Mesothelial cell of epicardium (in vitro differentiated cells): ENCODE measurements at regions not wholly inside any gene's neighbourhood (a gene's known extent, or its start where the extent isn't known, plus 50 kb on each side); places are given as distances from the start of the nearest gene placed in this dataset.
"Not testable (repeated sequence)": the region's sequence is repeated elsewhere in the genome, so short reads cannot be mapped to it uniquely, and the experiment has no call there.

Experiments used
- DNase-seq, 2 experiments: peaks; one replicate each; pipeline ENCODE4 v3.0.0; 2021; ENCODE audit warnings: low spot score in 2 of 2; ENCODE audit not compliant: unreplicated experiment in 2 of 2
- H3K27ac Mint-ChIP-seq: 2 replicates; pipeline ENCODE4 v1.8.0; 2021; ENCODE audit warnings: mixed read lengths
- H3K27me3 Mint-ChIP-seq: 2 replicates; pipeline ENCODE4 v1.8.0; 2021; ENCODE audit warnings: low read depth, mixed read lengths
- H3K36me3 Mint-ChIP-seq: 2 replicates; pipeline ENCODE4 v1.8.0; 2021; ENCODE audit warnings: mixed read lengths
- H3K4me1 Mint-ChIP-seq: 2 replicates; pipeline ENCODE4 v1.8.0; 2021; ENCODE audit warnings: mixed read lengths
- H3K4me3 Mint-ChIP-seq: 2 replicates; pipeline ENCODE4 v1.8.0; 2021; ENCODE audit warnings: mild to moderate bottlenecking, moderate library complexity, mixed read lengths
- H3K9me3 Mint-ChIP-seq: 2 replicates; pipeline ENCODE4 v1.8.0; 2021; ENCODE audit warnings: mixed read lengths
- TF ChIP-seq, protein P1 (sequence below): fragments of 200-600 bp; sonication (generic); IDR thresholded peaks from one replicate; pipeline ENCODE4 v1.5.0; 2021; ENCODE audit warnings: antibody characterized with exemption; ENCODE audit not compliant: unreplicated experiment

DNA sequence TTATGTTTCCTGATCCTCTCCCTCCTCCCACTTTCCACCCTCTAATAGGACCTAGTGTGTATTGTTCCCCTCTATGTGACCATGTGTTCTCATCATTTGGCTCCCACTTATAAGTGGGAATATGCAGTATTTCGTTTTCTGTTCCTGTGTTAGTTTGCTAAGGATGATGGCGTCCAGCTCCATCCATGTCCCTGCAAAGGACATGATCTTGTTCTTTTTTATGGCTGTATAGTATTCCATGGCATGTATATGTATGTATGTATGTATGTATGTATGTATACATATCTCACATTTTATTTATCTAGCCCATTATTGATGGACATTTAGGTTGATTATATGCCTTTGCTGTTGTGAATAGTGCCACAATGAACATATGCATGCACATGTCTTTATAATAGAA lies 188.7 kb downstream of the RFPL4B start:
- TF ChIP-seq, protein P1, sequence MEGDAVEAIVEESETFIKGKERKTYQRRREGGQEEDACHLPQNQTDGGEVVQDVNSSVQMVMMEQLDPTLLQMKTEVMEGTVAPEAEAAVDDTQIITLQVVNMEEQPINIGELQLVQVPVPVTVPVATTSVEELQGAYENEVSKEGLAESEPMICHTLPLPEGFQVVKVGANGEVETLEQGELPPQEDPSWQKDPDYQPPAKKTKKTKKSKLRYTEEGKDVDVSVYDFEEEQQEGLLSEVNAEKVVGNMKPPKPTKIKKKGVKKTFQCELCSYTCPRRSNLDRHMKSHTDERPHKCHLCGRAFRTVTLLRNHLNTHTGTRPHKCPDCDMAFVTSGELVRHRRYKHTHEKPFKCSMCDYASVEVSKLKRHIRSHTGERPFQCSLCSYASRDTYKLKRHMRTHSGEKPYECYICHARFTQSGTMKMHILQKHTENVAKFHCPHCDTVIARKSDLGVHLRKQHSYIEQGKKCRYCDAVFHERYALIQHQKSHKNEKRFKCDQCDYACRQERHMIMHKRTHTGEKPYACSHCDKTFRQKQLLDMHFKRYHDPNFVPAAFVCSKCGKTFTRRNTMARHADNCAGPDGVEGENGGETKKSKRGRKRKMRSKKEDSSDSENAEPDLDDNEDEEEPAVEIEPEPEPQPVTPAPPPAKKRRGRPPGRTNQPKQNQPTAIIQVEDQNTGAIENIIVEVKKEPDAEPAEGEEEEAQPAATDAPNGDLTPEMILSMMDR, result no peak
- Mint-ChIP-seq H3K9me3 (peaks cover 13% of the 10 kb centered on the region), H3K27me3 (no peaks in the 10 kb centered on the region), H3K27ac (no peak overlapping the region), H3K36me3 (peaks cover 8% of the 10 kb centered on the region), H3K4me1 (peaks cover 2% of the 10 kb centered on the region), H3K4me3 (no peak overlapping the region)
- DNase-seq, result no peak

DNA sequence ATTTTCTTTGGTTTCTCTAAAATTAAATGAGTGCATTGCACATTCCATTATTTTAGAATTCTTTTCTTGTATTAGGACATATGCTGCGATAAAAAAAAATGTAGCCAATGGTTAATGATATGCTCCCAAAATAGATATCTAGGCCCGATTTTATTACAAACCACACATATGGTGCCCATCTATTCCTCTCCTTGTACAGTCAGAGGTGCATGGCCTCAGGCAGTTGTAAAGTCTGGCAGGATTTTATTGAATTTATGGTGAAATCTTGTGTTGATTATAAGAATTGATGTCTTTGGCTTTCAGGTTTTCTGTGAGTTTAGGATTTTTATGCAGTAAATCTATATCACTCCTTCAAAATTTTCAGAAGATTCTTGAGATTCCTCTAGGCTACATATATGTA lies 192.2 kb downstream of the RFPL4B start:
- no peak for DNase-seq
- peaks cover 2% of the 10 kb centered on the region for H3K4me1 Mint-ChIP-seq
- H3K27me3 Mint-ChIP-seq, result no peaks in the 10 kb centered on the region
- no peak overlapping the region for H3K4me3 Mint-ChIP-seq
- peaks cover 11% of the 10 kb centered on the region for H3K36me3 Mint-ChIP-seq
- peaks cover 35% of the 10 kb centered on the region for H3K9me3 Mint-ChIP-seq
- no peak overlapping the region for H3K27ac Mint-ChIP-seq
- TF ChIP-seq, protein P1, result no peak

DNA sequence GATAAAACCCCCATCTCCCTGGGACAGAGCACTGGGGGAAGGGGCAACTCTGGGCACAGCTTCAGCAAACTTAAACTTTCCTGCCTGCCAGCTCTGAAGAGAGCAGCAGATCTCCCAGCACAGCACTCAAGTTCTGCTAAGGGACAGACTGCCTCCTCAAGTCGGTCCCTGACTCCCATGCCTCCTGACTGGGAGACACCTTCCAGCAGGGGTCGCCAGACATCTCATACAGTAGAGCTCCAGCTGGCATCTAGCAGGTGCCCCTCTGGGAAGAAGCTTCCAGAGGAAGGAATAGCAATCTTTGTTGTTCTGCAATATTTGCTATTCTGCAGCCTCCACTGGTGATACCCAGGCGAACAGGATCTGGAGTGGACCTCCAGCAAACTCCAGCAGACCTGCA lies 194.7 kb downstream of the RFPL4B start:
- peaks cover 39% of the 10 kb centered on the region for H3K9me3 Mint-ChIP-seq
- H3K4me3 Mint-ChIP-seq, H3K36me3 Mint-ChIP-seq, H3K27me3 Mint-ChIP-seq, H3K27ac Mint-ChIP-seq, DNase-seq, H3K4me1 Mint-ChIP-seq: not testable (repeated sequence)

DNA sequence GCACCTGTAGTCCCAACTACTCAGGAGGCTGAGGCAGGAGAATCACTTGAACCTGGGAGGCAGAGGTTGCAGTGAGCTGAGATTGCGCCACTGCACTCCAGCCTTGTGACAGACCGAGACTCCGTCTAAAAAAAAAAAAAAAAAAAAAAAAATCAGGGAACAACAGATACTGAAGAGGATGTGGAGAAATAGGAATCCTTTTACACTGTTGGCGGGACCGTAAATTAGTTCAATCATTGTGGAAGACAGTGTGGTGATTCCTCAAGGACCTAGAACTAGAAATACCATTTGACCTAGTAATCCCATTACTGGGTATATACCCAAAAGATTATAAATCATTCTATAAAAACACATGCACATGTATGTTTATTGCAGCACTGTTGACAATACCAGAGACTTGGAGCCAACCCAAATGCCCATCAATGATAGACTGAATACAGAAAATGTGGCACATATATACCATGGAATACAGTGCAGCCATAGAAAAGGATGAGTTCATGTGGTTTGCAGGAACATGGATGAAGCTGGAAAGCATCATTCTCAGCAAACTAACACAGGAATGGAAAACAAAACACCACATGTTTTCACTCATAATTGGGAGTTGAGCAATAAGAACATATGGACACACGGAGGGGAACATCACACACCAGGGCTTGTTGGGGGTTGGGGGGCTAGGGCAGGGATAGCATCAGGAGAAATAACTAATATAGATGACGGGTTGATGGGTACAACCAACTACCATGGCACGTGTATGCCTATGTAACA lies 200.4 kb downstream of the RFPL4B start:
- H3K9me3 Mint-ChIP-seq, result peaks cover 39% of the 10 kb centered on the region
- H3K4me3 Mint-ChIP-seq, H3K27me3 Mint-ChIP-seq, DNase-seq, H3K4me1 Mint-ChIP-seq, H3K27ac Mint-ChIP-seq, H3K36me3 Mint-ChIP-seq: not testable (repeated sequence)

DNA sequence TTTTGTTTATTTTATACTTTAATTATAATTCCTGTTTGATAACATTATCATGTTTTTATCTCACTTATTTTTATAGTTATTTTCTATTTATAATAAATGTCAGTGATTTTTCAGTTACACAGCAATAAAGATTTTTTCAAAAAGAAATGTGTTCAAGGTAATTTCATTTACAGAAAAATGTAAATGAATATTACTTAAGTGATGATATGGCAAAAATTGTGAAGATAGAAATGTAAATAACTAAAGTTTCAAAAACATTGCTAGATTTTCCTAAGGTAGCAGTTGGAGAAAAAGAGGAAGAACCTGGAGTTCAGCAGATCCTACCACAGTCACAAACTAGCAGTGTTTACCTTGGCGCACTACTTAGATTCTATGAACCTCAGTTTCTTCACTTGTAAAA lies 202.6 kb downstream of the RFPL4B start:
- Mint-ChIP-seq H3K4me1 (peaks cover 9% of the 10 kb centered on the region), H3K27me3 (no peaks in the 10 kb centered on the region), H3K27ac (no peak overlapping the region), H3K36me3 (peaks cover 2% of the 10 kb centered on the region), H3K4me3 (no peak overlapping the region), H3K9me3 (peaks cover 24% of the 10 kb centered on the region)
- TF ChIP-seq, protein P1, result no peak
- no peak for DNase-seq

DNA sequence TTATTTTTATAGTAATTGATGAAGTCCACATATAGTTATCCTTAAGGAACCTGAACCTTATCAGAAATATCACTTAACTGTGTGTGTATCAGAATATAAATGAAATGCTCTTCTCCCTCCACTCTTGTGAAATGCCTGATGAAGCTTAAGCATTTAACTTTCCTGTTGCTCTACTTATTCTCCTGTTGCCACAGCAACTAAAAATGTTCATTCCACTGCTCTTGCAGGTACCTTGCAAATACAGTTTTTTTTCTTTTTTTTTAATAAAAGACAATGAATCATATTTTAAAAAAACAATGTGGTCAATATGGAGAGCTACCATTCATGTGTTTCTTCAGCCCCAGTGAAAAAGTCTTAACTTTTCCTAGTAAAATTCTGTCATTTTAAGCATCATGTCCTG lies 210.3 kb downstream of the RFPL4B start:
- no peak overlapping the region for H3K4me3 Mint-ChIP-seq
- no peak overlapping the region for H3K27ac Mint-ChIP-seq
- TF ChIP-seq, protein P1, result no peak
- H3K36me3 Mint-ChIP-seq, result no peaks in the 10 kb centered on the region
- H3K4me1 Mint-ChIP-seq, result peaks cover under 1% of the 10 kb centered on the region
- no peaks in the 10 kb centered on the region for H3K27me3 Mint-ChIP-seq
- peaks cover 16% of the 10 kb centered on the region for H3K9me3 Mint-ChIP-seq
- no peak for DNase-seq

DNA sequence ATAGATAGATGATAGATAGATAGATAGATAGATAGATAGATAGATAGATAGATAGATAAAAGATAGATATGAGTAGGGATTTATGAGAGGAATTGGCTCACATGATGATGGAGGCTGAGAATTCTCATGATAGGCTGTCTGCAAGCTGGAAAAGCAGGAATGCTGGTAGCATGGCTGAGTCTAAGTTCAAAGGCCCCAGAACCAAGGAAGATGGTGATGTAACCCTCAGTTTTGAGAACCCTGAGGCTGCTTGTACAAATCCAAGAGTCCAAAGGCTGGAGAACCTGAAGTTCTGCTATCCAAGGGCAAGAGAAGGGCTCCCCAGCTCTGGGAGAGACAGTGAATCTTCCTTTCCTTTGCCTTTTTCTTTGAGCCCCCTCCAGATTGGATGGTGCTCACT lies 210.8 kb downstream of the RFPL4B start:
- Mint-ChIP-seq H3K9me3 (peaks cover 15% of the 10 kb centered on the region), H3K27me3 (no peaks in the 10 kb centered on the region), H3K27ac (no peak overlapping the region), H3K36me3 (no peaks in the 10 kb centered on the region), H3K4me3 (no peak overlapping the region), H3K4me1 (peaks cover 6% of the 10 kb centered on the region)
- DNase-seq, result no peak
- TF ChIP-seq, protein P1, result no peak
